HepG2 (cell line): ENCODE measurements at regions not wholly inside any gene's neighbourhood (a gene's known extent, or its start where the extent isn't known, plus 50 kb on each side); places are given as distances from the start of the nearest gene placed in this dataset.

Experiments used
- ATAC-seq: fragments of 200-7000 bp; cut with Tn5 transposase; 3 replicates; pipeline ENCODE4 v1.9.1; 2020; ENCODE audit warnings: mild to moderate bottlenecking, moderate library complexity
- BruUV-seq: library from RNA; stranded (reverse); fragments of 400-500 nt; replicated peaks from 2 replicates; lab custom pipeline; 2021; lab: Mats Ljungman, UMichigan
- CTCF ChIA-PET: fragments of 300-600 bp; formaldehyde crosslinking; extraction: SDS; loops from one replicate; lab custom pipeline; 2021; ENCODE audit warnings: low total read pairs, inconsistent platforms, low intra/inter-chr PET ratio; lab: Yijun Ruan, JAX
- POLR2A ChIA-PET: fragments of 350-600 bp; sonication (Branson Sonifier 250); formaldehyde crosslinking; loops from one replicate; lab custom pipeline; 2020; ENCODE audit warnings: antibody characterized with exemption, inconsistent platforms; lab: Yijun Ruan, JAX
- DNase-seq: peaks from one replicate; pipeline ENCODE4 v3.0.0-alpha.2; 2015; ENCODE audit warnings: low spot score
- FAIRE-seq: peaks from 3 replicates; lab custom pipeline; 2011; peaks lifted over from hg19 to GRCh38; lab: Jason Lieb, UNC
- H2AFZ ChIP-seq: one replicate; pipeline ENCODE4 v1.6.1; 2011; ENCODE audit warnings: low read length, inconsistent platforms
- H3K27ac ChIP-seq: fragments of 300-600 bp; 3 replicates; pipeline ENCODE4 v1.8.0; 2011; ENCODE audit warnings: mixed run types, mild to moderate bottlenecking, mixed read lengths, low read length, inconsistent platforms; ENCODE audit not compliant: insufficient read depth; ENCODE audit errors: extremely low read length
- H3K27me3 ChIP-seq, 2 experiments: fragments of 200-600 bp in 1 of 2; 2 replicates in 1 of 2; 3 replicates in 1 of 2; pipeline versions ENCODE4 v1.6.0 to v1.8.0; 2011; ENCODE audit warnings: low read length in 2 of 2, mild to moderate bottlenecking in 2 of 2, moderate library complexity in 2 of 2, inconsistent platforms in 1 of 2; ENCODE audit not compliant: insufficient read depth in 2 of 2, control insufficient read depth in 1 of 2
- H3K36me3 ChIP-seq, 2 experiments: fragments of 200-600 bp in 1 of 2; replicated peaks in 1 of 2; 2 replicates in 1 of 2; 3 replicates in 1 of 2; pipeline versions ENCODE4 v1.5.1 to v1.8.0; 2011; ENCODE audit warnings: low read length in 2 of 2, inconsistent platforms in 1 of 2; ENCODE audit not compliant: insufficient read depth in 2 of 2, control insufficient read depth in 1 of 2
- H3K4me1 ChIP-seq: 2 replicates; pipeline ENCODE4 v1.5.1; 2012; ENCODE audit warnings: low read length, inconsistent platforms; ENCODE audit not compliant: insufficient read depth
- H3K4me2 ChIP-seq: 2 replicates; pipeline ENCODE4 v1.6.0; 2011; ENCODE audit warnings: low read depth, low read length, inconsistent platforms
- H3K4me3 ChIP-seq, 3 experiments: fragments of 200-600 bp in 1 of 3; sonication (generic), shearing (Covaris generic) in 1 of 3; replicated peaks in 1 of 3; 2 replicates each; pipeline ENCODE4 v1.5.1; 2011 to 2016; ENCODE audit warnings: low read length in 3 of 3, inconsistent platforms in 2 of 3, low read depth in 2 of 3, mild to moderate bottlenecking in 2 of 3, control low read depth in 1 of 3, mixed read lengths in 1 of 3; ENCODE audit not compliant: insufficient read depth in 1 of 3
- H3K79me2 ChIP-seq: one replicate; pipeline ENCODE4 v1.6.1; 2011; ENCODE audit warnings: low read length, inconsistent platforms; ENCODE audit not compliant: insufficient read depth
- H3K9ac ChIP-seq: 2 replicates; pipeline ENCODE4 v1.6.0; 2011; ENCODE audit warnings: mild to moderate bottlenecking, low read depth, low read length, inconsistent platforms; ENCODE audit not compliant: insufficient read depth
- H3K9me3 ChIP-seq: 2 replicates; pipeline ENCODE4 v1.5.1; 2012; ENCODE audit warnings: mild to moderate bottlenecking, low read length
- H4K20me1 ChIP-seq: 2 replicates; pipeline ENCODE4 v1.6.0; 2011; ENCODE audit warnings: inconsistent platforms, mild to moderate bottlenecking, low read length, moderate library complexity; ENCODE audit not compliant: insufficient read depth
- KDM5B ChIP-seq: sonication (generic); formaldehyde crosslinking; IDR thresholded peaks from 2 replicates; pipeline ENCODE4 v1.4.0; 2020; ENCODE audit warnings: missing genetic modification reagents, mild to moderate bottlenecking, borderline replicate concordance
- KLF15 ChIP-seq: sonication (generic); formaldehyde crosslinking; IDR thresholded peaks from 2 replicates; pipeline ENCODE4 v1.8.1; 2023; ENCODE audit warnings: borderline replicate concordance, mild to moderate bottlenecking, inconsistent platforms, missing genetic modification reagents, mixed read lengths
- MBD4 ChIP-seq: IDR thresholded peaks from 2 replicates; pipeline ENCODE4 v1.6.1; 2012; ENCODE audit warnings: low read length, inconsistent platforms, borderline replicate concordance
- NR2C2 ChIP-seq: sonication (generic); formaldehyde crosslinking; IDR thresholded peaks from 2 replicates; pipeline ENCODE4 v1.4.0; 2020; ENCODE audit warnings: missing genetic modification reagents, mild to moderate bottlenecking, moderate library complexity, borderline replicate concordance
- NR2F6 ChIP-seq, 2 experiments: IDR thresholded peaks; 2 replicates each; pipeline ENCODE4 v1.6.1; 2016; ENCODE audit warnings: antibody characterized with exemption in 1 of 2, mild to moderate bottlenecking in 1 of 2
- SPEN ChIP-seq: sonication (generic); formaldehyde crosslinking; IDR thresholded peaks from 2 replicates; pipeline ENCODE4 v1.5.1; 2020; ENCODE audit warnings: low read depth, mild to moderate bottlenecking, missing genetic modification reagents
- ZNF382 ChIP-seq: sonication (generic); formaldehyde crosslinking; IDR thresholded peaks from 2 replicates; pipeline ENCODE4 v1.5.0; 2020; ENCODE audit warnings: missing genetic modification reagents, mild to moderate bottlenecking, borderline replicate concordance
- WGBS: methylation state at CpG from one replicate; pipeline ENCODE4 v1.1.6; 2017; ENCODE audit warnings: low lambda C conversion rate; 5-methylcytosine and 5-hydroxymethylcytosine counted together
- in situ Hi-C: cut with HindIII; loops from 2 replicates; pipeline ENCODE4 v1.10.0; 2017; ENCODE audit warnings: low pct_unique_long_range_greater_than_20kb; ENCODE audit not compliant: extremely low pct_ligation_motif_present
- intact Hi-C: fragments of 100-400 bp; cut with micrococcal nuclease; formaldehyde crosslinking; loops from one replicate; pipeline ENCODE4 v1.10.0; 2022; ENCODE audit not compliant: unreplicated experiment
- TF ChIP-seq, protein P1 (sequence below): sonication (generic); formaldehyde crosslinking; conservative IDR thresholded peaks from 2 replicates; pipeline ENCODE4 v1.4.0; 2020; ENCODE audit warnings: missing genetic modification reagents
- TF ChIP-seq, protein P2 (sequence below): IDR thresholded peaks from 2 replicates; pipeline ENCODE4 v1.6.1; 2016; ENCODE audit warnings: low read depth, borderline replicate concordance
- TF ChIP-seq, protein P3 (sequence below): sonication (generic); formaldehyde crosslinking; IDR thresholded peaks from 2 replicates; pipeline ENCODE4 v1.4.0; 2020; ENCODE audit warnings: mild to moderate bottlenecking, missing genetic modification reagents

DNA sequence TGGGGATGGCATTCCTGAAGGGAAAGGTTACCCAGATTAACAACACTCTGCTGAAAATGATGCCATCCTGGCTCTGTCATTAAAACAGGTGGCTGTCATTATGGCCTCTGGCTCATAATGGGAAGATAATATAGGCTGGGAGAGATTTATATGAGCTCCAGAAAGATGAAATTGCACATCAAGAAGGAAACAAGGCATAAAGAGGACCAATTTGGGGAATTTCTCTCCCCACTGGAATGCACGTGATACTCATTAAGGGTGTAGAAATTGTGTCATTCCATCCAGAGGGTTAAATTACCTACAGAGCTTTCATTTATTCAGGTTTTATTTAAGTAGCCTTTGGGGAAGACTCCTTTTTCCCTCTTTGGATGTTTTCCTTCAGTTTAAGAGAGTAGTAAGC lies 71.6 kb upstream of the CELF2 start:
- BruUV-seq: no TSS peak
- H3K4me3 ChIP-seq: no peak overlapping the region
- DNase-seq: no peak
- peaks cover 15% of the 10 kb centered on the region; the same call in 1 of the 2 replicates for H3K9me3 ChIP-seq
- H4K20me1 ChIP-seq: no peaks in the 10 kb centered on the region
- no peaks in the 10 kb centered on the region for H3K36me3 ChIP-seq
- POLR2A ChIA-PET: no interaction called here
- TF ChIP-seq, protein P1, sequence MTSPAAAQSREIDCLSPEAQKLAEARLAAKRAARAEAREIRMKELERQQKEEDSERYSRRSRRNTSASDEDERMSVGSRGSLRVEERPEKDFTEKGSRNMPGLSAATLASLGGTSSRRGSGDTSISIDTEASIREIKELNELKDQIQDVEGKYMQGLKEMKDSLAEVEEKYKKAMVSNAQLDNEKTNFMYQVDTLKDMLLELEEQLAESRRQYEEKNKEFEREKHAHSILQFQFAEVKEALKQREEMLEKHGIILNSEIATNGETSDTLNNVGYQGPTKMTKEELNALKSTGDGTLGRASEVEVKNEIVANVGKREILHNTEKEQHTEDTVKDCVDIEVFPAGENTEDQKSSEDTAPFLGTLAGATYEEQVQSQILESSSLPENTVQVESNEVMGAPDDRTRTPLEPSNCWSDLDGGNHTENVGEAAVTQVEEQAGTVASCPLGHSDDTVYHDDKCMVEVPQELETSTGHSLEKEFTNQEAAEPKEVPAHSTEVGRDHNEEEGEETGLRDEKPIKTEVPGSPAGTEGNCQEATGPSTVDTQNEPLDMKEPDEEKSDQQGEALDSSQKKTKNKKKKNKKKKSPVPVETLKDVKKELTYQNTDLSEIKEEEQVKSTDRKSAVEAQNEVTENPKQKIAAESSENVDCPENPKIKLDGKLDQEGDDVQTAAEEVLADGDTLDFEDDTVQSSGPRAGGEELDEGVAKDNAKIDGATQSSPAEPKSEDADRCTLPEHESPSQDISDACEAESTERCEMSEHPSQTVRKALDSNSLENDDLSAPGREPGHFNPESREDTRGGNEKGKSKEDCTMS (CRISPR knock-in tag): no peak
- TF ChIP-seq NR2C2 (CRISPR knock-in tag) (no peak), ZNF382 (CRISPR knock-in tag) (no peak), SPEN (CRISPR knock-in tag) (no peak), KDM5B (CRISPR knock-in tag) (no peak), NR2F6 (IDR thresholded peaks at IDR 0.05) (no peak), NR2F6 (CRISPR knock-in tag; IDR thresholded peaks at IDR 0.05) (no peak), MBD4 (no peak), KLF15 (CRISPR knock-in tag) (no peak)
- TF ChIP-seq, protein P2, sequence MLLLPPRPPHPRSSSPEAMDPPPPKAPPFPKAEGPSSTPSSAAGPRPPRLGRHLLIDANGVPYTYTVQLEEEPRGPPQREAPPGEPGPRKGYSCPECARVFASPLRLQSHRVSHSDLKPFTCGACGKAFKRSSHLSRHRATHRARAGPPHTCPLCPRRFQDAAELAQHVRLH (CRISPR knock-in tag): no peak
- TF ChIP-seq, protein P3, sequence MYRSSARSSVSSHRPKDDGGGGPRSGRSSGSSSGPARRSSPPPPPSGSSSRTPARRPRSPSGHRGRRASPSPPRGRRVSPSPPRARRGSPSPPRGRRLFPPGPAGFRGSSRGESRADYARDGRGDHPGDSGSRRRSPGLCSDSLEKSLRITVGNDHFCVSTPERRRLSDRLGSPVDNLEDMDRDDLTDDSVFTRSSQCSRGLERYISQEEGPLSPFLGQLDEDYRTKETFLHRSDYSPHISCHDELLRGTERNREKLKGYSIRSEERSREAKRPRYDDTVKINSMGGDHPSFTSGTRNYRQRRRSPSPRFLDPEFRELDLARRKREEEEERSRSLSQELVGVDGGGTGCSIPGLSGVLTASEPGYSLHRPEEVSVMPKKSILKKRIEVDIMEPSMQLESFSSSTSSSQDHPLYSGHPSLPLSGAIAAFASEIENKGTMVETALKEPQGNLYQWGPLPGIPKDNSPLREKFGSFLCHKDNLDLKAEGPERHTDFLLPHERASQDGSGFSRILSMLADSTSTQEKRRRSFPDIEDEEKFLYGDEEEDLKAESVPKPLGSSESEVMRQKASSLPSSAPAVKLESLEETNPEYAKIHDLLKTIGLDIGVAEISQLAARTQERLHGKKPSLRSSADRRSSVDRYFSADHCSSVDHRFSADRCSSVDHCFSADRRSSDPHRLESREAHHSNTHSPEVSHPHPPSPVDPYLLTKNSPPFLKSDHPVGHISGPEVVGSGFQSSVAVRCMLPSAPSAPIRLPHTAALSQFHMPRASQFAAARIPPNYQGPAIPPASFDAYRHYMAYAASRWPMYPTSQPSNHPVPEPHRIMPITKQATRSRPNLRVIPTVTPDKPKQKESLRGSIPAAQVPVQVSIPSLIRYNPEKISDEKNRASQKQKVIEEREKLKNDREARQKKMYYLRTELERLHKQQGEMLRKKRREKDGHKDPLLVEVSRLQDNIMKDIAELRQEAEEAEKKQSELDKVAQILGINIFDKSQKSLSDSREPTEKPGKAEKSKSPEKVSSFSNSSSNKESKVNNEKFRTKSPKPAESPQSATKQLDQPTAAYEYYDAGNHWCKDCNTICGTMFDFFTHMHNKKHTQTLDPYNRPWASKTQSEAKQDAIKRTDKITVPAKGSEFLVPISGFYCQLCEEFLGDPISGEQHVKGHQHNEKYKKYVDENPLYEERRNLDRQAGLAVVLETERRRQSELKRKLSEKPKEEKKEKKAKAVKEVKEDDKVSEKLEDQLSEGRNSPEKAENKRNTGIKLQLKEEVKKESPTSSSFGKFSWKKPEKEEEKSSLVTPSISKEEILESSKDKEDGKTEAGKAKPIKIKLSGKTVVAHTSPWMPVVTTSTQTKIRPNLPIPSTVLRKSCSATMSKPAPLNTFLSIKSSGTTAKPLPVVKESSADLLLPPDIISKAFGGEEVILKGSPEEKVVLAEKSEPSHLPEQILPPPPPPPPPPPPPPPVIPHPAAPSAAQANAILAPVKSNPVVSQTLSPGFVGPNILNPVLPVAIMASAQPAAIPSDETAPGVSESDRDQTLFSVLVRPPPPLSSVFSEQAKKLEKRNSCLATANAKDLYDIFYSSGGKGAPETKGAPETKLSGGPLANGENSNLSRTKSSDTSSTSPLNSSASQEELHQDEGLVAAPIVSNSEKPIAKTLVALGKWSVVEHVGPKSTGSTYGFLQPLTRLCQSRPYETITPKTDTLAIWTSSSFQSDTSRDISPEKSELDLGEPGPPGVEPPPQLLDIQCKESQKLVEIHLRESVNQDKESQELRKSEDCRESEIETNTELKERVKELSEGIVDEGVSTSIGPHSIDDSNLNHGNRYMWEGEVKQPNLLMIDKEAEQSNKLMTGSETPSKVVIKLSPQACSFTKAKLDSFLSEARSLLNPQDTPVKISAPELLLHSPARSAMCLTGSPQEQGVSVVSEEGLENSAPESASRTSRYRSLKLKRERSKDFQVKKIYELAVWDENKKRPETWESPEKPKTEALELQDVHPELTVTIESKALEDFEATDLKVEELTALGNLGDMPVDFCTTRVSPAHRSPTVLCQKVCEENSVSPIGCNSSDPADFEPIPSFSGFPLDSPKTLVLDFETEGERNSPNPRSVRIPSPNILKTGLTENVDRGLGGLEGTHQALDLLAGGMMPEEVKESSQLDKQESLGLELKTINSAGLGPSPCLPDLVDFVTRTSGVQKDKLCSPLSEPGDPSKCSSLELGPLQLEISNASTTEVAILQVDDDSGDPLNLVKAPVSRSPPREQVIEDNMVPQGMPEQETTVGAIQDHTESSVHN: no peak
- WGBS: 10% methylated on average over 1 of the region's 1 CpG
- CTCF ChIA-PET: no interaction called here
- H3K9ac ChIP-seq: no peak overlapping the region
- FAIRE-seq: no peak
- H2AFZ ChIP-seq: no peak overlapping the region
- no peaks in the 10 kb centered on the region for H3K79me2 ChIP-seq
- H3K27ac ChIP-seq: no peak overlapping the region
- intact Hi-C loops (no loop called here), in situ Hi-C loops (no loop called here)
- H3K4me1 ChIP-seq: no peaks in the 10 kb centered on the region
- no peak for ATAC-seq
- H3K27me3 ChIP-seq: no peaks in the 10 kb centered on the region
- no peak overlapping the region for H3K4me2 ChIP-seq
